Transverse colon (tissue), 4 donors: ENCODE measurements at regions not wholly inside any gene's neighbourhood (a gene's known extent, or its start where the extent isn't known, plus 50 kb on each side); places are given as distances from the start of the nearest gene placed in this dataset.

ENCODE experiments used
- CTCF ChIP-seq, 5 experiments: fragments of 200-600 bp in 3 of 5; fragments of 450-650 bp in 2 of 5; sonication (generic) in 3 of 5; IDR thresholded peaks; 1 replicate in 2 of 5; 2 replicates in 3 of 5; pipeline ENCODE4 v1.5.1; 2016 to 2017; ENCODE audit warnings: antibody characterized with exemption in 5 of 5, inconsistent platforms in 3 of 5, mild to moderate bottlenecking in 2 of 5, moderate library complexity in 1 of 5
- EP300 ChIP-seq: sonication (generic); formaldehyde crosslinking; IDR thresholded peaks from one replicate; pipeline ENCODE4 v1.6.1; 2017; ENCODE audit warnings: antibody characterized with exemption, low read depth
- POLR2A ChIP-seq: fragments of 450-650 bp; IDR thresholded peaks from one replicate; pipeline ENCODE4 v1.6.1; 2016; ENCODE audit warnings: antibody characterized with exemption, mild to moderate bottlenecking, moderate library complexity
- POLR2AphosphoS5 ChIP-seq, 3 donors: sonication (generic); formaldehyde crosslinking; IDR thresholded peaks; one replicate each; pipeline ENCODE4 v1.6.1; 2016; ENCODE audit warnings: antibody characterized with exemption in 3 of 3

GRCh38 chr2:163306647-163307046, 429.2 kb downstream of the FIGN start:
- TF ChIP-seq CTCF (IDR thresholded peaks at IDR 0.05) (no peak), POLR2A (no peak), EP300 (no peak), POLR2AphosphoS5 (IDR thresholded peaks at IDR 0.05) (no peak)
